PC-3 (cell line): ENCODE measurements at regions not wholly inside any gene's neighbourhood (a gene's known extent, or its start where the extent isn't known, plus 50 kb on each side); places are given as distances from the start of the nearest gene placed in this dataset.

Experiments used
- CTCF ChIP-seq: fragments of 300-600 bp; sonication (generic); conservative IDR thresholded peaks from 2 replicates; pipeline ENCODE4 v1.5.1; 2017; ENCODE audit warnings: antibody characterized with exemption, low read depth, mild to moderate bottlenecking, low read length
- EZH2 ChIP-seq: fragments of 300-600 bp; sonication (generic); IDR thresholded peaks from one replicate; pipeline ENCODE4 v1.6.1; 2017; ENCODE audit warnings: antibody characterized with exemption, mild to moderate bottlenecking, low read length; ENCODE audit not compliant: unreplicated experiment

- no peak for TF ChIP-seq CTCF
- TF ChIP-seq EZH2 = no peak
Measured at GRCh38 chr10:43715334-43715733, 66.7 kb upstream of the ZNF32 start.
